ENCODE measurements at regions not wholly inside any gene's neighbourhood (a gene's known extent, or its start where the extent isn't known, plus 50 kb on each side); places are given as distances from the start of the nearest gene placed in this dataset.

DNA sequence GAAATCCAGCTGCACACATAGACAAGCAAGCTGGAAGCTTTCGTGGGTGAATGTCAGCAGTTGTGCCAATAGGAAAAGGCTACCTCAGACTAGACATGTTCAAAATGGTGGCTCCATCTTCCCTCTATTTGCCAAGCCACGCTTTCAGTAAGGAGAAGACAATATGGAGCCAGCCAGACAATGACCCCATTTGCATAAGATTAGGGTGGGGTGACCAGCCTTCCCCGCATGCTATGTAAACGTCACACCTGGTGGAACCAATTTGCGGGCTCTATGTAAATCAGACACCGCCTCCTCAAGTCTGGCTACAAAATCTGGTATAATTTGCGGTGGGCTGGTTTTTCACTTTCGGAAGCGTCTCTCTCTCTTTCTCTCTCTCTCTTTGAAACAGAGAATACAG, 297.4 kb upstream of the PCDH15 start:
- H3K9me3 Mint-ChIP-seq = no peaks in the 10 kb centered on the region
- POLR2A ChIA-PET = no interaction called here
- no peaks in the 10 kb centered on the region for H3K4me1 Mint-ChIP-seq
- ATAC-seq (ENCODE audit: low read depth) = no peak
- no peaks in the 10 kb centered on the region for H3K27me3 Mint-ChIP-seq
- intact Hi-C loops (cut with micrococcal nuclease) = no loop called here
- CTCF ChIA-PET = no interaction called here
- TF ChIP-seq, protein P1, sequence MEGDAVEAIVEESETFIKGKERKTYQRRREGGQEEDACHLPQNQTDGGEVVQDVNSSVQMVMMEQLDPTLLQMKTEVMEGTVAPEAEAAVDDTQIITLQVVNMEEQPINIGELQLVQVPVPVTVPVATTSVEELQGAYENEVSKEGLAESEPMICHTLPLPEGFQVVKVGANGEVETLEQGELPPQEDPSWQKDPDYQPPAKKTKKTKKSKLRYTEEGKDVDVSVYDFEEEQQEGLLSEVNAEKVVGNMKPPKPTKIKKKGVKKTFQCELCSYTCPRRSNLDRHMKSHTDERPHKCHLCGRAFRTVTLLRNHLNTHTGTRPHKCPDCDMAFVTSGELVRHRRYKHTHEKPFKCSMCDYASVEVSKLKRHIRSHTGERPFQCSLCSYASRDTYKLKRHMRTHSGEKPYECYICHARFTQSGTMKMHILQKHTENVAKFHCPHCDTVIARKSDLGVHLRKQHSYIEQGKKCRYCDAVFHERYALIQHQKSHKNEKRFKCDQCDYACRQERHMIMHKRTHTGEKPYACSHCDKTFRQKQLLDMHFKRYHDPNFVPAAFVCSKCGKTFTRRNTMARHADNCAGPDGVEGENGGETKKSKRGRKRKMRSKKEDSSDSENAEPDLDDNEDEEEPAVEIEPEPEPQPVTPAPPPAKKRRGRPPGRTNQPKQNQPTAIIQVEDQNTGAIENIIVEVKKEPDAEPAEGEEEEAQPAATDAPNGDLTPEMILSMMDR (IDR thresholded peaks at IDR 0.05) = no peak
- no peak overlapping the region for H3K4me3 Mint-ChIP-seq
- no peaks in the 10 kb centered on the region for H3K36me3 Mint-ChIP-seq (ENCODE audit: low read depth)
- H3K27ac Mint-ChIP-seq = no peak overlapping the region
- no peak for DNase-seq

DNA sequence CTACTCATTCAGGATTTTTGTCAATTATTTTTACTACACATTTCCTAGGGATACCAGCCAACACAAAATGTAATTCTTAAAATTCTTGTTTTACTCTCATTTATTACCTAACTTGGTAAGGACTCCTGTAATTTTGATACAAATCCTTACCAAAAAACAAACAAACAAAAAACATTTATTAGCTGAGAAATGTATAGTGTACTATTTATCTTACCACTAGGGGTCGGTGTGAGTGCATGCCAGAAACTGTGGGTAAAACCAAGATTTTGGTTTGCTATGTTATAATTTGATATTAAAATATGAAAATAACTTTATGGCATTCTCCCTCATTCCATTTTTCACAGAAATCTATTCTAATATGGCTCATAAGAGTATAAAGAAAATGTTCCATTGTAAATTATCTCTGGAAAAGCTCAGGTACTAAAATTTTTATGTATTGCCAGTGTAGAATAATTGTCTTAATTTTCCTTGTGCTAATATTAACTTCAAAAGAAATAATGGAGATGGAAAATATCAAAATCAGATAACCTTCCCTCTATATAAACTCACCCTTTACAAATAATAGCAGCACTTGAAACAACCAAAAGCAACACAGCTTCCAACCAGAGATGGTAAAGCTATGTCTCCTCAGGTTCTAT, 290.8 kb upstream of the PCDH15 start:
- DNase-seq (no peak), ATAC-seq (ENCODE audit: low read depth) (no peak)
- H3K27me3 Mint-ChIP-seq = no peaks in the 10 kb centered on the region
- no peaks in the 10 kb centered on the region for H3K4me1 Mint-ChIP-seq
- TF ChIP-seq, protein P1 (IDR thresholded peaks at IDR 0.05) = no peak
- ChIA-PET CTCF (no interaction called here), POLR2A (no interaction called here)
- no peak overlapping the region for H3K4me3 Mint-ChIP-seq
- no peak overlapping the region for H3K27ac Mint-ChIP-seq
- no peaks in the 10 kb centered on the region for H3K36me3 Mint-ChIP-seq (ENCODE audit: low read depth)
- no peaks in the 10 kb centered on the region for H3K9me3 Mint-ChIP-seq
- intact Hi-C loops (cut with micrococcal nuclease) = loop anchor here (2.0 kb wide), 1 partner anchor 1733 kb away; no protein-coding TSS in a partner anchor

DNA sequence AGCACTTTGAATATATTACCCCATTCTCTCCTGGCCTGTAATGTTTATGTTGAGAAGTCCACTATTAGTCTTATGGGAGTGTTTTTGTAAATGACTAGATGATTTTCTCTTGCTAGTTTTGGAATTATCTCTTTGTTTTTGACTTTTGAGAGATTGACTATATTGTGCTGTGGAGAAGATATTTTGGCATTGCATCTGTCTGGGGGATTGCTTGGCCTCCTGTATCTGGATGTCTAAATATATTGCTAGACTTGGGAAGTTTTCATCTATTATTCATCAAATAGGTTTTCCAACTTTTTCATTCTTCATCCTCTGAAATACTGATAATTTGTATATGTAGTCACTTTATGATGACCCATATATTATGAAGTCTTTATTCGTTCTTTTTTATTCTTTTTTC, 277.1 kb upstream of the PCDH15 start:
- Mint-ChIP-seq H3K4me1 (no peaks in the 10 kb centered on the region), H3K36me3 (ENCODE audit: low read depth) (no peaks in the 10 kb centered on the region), H3K4me3 (no peak overlapping the region), H3K9me3 (peaks cover 12% of the 10 kb centered on the region), H3K27me3 (no peaks in the 10 kb centered on the region), H3K27ac (no peak overlapping the region)
- no peak for DNase-seq
- ATAC-seq (ENCODE audit: low read depth) = no peak
- intact Hi-C loops (cut with micrococcal nuclease) = no loop called here
- ChIA-PET CTCF (no interaction called here), POLR2A (no interaction called here)
- TF ChIP-seq, protein P1 (IDR thresholded peaks at IDR 0.05) = no peak

DNA sequence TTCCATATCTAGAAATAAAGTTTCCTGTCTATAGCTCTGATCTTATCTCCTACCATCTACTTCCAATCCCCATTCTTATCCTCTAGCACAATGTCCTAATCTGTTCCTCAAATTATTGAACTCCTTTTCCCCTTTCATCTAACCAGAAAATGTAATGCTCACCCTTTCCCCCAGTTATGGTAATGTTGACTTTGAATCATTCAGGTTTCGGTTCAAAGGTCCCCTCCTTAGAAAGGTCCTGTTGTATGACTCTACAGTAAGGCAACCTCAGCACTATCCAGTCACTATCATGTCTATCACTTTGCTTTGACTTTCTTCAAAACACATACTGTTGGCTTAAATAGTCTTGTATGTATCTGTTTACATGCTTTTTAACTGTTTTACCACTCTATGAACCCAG, 264.2 kb upstream of the PCDH15 start:
- no peak overlapping the region for H3K27ac Mint-ChIP-seq
- DNase-seq = no peak
- TF ChIP-seq, protein P1 (IDR thresholded peaks at IDR 0.05) = no peak
- H3K27me3 Mint-ChIP-seq = no peaks in the 10 kb centered on the region
- H3K9me3 Mint-ChIP-seq = peaks cover 3% of the 10 kb centered on the region
- CTCF ChIA-PET = no interaction called here
- no peaks in the 10 kb centered on the region for H3K4me1 Mint-ChIP-seq
- H3K4me3 Mint-ChIP-seq = no peak overlapping the region
- ATAC-seq (ENCODE audit: low read depth) = no peak
- intact Hi-C loops (cut with micrococcal nuclease) = no loop called here
- H3K36me3 Mint-ChIP-seq (ENCODE audit: low read depth) = no peaks in the 10 kb centered on the region
- POLR2A ChIA-PET = no interaction called here

DNA sequence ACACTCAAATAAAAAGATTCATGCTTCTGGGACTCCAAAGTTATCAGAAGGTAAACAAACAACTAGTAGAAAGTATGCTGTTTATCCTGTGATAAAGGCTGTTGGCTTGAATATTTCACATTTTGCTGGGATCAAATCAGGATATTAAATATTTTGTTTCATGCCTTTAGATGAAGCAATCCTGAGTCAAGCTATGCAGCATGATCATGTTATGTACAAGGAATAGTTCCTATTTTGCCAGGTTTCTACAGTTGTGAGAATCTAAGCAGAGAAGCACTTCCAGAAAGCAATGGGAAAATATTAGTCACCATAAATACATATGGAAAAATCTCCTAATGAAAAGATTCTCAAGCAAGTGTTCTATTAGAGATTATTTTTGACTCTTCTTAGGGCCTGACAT, 262.8 kb upstream of the PCDH15 start:
- ATAC-seq (ENCODE audit: low read depth) = no peak
- Mint-ChIP-seq H3K9me3 (peaks cover 3% of the 10 kb centered on the region), H3K4me3 (no peak overlapping the region), H3K27ac (no peak overlapping the region), H3K36me3 (ENCODE audit: low read depth) (no peaks in the 10 kb centered on the region), H3K4me1 (no peaks in the 10 kb centered on the region), H3K27me3 (no peaks in the 10 kb centered on the region)
- TF ChIP-seq, protein P1 (IDR thresholded peaks at IDR 0.05) = no peak
- no peak for DNase-seq
- ChIA-PET POLR2A (no interaction called here), CTCF (no interaction called here)
- intact Hi-C loops (cut with micrococcal nuclease) = no loop called here

Data from activated B cell treated with CpG ODN at 0.5 μM for 24 hours (primary cell).